ENCODE measurements at regions not wholly inside any gene's neighbourhood (a gene's known extent, or its start where the extent isn't known, plus 50 kb on each side); places are given as distances from the start of the nearest gene placed in this dataset.

DNA sequence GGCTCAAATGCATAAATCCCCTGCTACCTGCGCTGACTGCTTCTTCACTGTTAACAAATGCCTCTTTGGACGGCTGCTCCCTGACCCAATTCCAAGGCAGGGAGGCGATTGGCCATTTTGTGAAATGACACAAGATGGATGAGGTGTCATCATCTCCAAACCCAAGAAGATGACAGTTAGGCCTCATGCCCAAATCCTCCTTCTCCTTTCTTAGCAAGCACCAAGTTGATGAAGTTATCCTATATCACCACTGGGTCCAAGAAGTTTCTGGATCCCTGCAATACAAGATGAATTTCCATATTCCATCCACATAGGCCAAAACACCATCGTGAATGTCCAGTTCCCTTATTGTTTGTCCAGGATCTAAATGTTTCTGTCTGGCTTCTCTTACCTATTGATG, 98.5 kb upstream of the RAB11FIP2 start:
- H3K27ac ChIP-seq = no peak overlapping the region
- TF ChIP-seq, protein P1, sequence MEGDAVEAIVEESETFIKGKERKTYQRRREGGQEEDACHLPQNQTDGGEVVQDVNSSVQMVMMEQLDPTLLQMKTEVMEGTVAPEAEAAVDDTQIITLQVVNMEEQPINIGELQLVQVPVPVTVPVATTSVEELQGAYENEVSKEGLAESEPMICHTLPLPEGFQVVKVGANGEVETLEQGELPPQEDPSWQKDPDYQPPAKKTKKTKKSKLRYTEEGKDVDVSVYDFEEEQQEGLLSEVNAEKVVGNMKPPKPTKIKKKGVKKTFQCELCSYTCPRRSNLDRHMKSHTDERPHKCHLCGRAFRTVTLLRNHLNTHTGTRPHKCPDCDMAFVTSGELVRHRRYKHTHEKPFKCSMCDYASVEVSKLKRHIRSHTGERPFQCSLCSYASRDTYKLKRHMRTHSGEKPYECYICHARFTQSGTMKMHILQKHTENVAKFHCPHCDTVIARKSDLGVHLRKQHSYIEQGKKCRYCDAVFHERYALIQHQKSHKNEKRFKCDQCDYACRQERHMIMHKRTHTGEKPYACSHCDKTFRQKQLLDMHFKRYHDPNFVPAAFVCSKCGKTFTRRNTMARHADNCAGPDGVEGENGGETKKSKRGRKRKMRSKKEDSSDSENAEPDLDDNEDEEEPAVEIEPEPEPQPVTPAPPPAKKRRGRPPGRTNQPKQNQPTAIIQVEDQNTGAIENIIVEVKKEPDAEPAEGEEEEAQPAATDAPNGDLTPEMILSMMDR (IDR thresholded peaks at IDR 0.05) = no peak
- TF ChIP-seq EP300 (IDR thresholded peaks at IDR 0.05) = no peak
- TF ChIP-seq POLR2AphosphoS5 (IDR thresholded peaks at IDR 0.05) = no peak
- no peak for TF ChIP-seq POLR2A (IDR thresholded peaks at IDR 0.05)
- WGBS, 2 donors (ENCODE audit: low coverage in 1 of 2) = 30 to 49% methylated on average over 2 to 4 of the region's 4 CpGs
- H3K36me3 ChIP-seq = no peaks in the 10 kb centered on the region
- peaks cover 0 to 13% (median 0%) of the 10 kb centered on the region in 3 donors for H3K4me1 ChIP-seq
- no peak for ATAC-seq
- H3K4me3 ChIP-seq = no peak overlapping the region
- no peaks in the 10 kb centered on the region for H3K9me3 ChIP-seq
- no peaks in the 10 kb centered on the region for H3K27me3 ChIP-seq

DNA sequence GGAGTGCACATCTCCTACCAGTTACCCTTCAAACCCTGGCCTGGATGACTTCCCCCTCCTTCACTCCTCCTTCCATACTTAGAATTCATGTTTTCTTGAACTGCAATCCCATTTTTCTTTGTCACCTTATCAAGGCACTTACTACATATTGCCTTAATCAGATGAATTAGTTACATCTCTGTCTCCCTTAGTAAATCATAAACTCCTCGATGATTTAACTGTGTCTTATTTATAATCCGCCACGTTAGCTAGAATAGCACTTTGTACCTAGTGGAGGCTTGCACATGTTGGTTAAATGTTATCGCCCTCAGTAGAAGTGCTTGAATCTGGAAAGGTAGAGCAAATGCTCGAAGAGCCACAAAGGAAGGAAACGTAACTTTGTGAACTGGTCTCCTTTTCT, 94.7 kb upstream of the RAB11FIP2 start:
- 82 to 87% methylated on average over 6 of the region's 6 CpGs for WGBS, 2 donors (ENCODE audit: low coverage in 1 of 2)
- no peaks in the 10 kb centered on the region for H3K36me3 ChIP-seq
- no peaks in the 10 kb centered on the region for H3K4me1 ChIP-seq
- no peak overlapping the region for H3K4me3 ChIP-seq
- H3K9me3 ChIP-seq = no peaks in the 10 kb centered on the region
- TF ChIP-seq, protein P1 (IDR thresholded peaks at IDR 0.05) = no peak
- TF ChIP-seq POLR2AphosphoS5 (IDR thresholded peaks at IDR 0.05) = no peak
- no peaks in the 10 kb centered on the region for H3K27me3 ChIP-seq
- no peak overlapping the region for H3K27ac ChIP-seq
- no peak for ATAC-seq

DNA sequence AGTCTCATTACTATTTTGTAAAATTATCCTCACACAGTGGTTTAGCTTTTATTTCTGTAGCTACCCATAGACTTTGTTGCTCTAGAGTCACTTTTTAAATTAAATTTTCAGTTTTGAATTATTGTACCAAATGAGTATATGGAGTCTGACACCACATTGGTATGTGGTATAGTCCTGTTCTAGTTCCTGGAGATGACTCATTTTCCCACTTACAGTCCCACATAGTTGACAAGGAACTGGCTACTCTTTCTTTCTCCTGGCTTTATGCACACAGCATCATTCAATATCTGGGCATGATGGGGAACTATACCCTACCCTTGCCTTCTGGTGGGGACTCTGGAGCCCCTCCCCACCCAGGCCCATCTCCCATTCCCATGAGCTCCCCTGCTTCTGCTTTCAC, 92.6 kb upstream of the RAB11FIP2 start:
- Histone ChIP-seq H3K36me3 (no peaks in the 10 kb centered on the region), H3K27me3 (no peaks in the 10 kb centered on the region)
- TF ChIP-seq POLR2AphosphoS5 (IDR thresholded peaks at IDR 0.05) = no peak
- TF ChIP-seq, protein P1 (IDR thresholded peaks at IDR 0.05) = no peak
- no peak for TF ChIP-seq POLR2A (IDR thresholded peaks at IDR 0.05)
- TF ChIP-seq EP300 (IDR thresholded peaks at IDR 0.05) = no peak

DNA sequence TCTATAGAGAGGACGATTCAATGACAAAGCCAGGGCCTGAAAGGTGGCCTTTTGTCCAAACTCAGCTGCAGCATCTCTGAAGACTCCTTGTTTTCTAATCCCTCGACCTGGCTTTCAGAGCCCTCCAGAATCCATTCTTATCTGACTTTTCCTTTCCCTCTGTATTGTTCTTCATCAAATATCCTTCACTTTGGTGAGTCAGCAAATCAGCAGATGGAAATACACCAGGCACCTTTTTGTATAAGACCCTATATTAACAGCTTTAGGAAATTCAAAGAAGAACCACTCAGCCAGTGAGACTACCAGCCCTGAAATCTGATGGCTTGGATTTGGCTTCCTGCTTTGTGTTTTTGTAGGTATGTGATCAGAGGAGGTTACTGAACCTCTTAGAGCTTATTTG, 81.9 kb upstream of the RAB11FIP2 start:
- ATAC-seq = no peak

More for the DNA sequence above, 92.6 kb upstream of the RAB11FIP2 start:
- Histone ChIP-seq H3K27ac (no peak overlapping the region), H3K4me3 (no peak overlapping the region), H3K4me1 (no peaks in the 10 kb centered on the region), H3K9me3 (no peaks in the 10 kb centered on the region)
- ATAC-seq = no peak

DNA sequence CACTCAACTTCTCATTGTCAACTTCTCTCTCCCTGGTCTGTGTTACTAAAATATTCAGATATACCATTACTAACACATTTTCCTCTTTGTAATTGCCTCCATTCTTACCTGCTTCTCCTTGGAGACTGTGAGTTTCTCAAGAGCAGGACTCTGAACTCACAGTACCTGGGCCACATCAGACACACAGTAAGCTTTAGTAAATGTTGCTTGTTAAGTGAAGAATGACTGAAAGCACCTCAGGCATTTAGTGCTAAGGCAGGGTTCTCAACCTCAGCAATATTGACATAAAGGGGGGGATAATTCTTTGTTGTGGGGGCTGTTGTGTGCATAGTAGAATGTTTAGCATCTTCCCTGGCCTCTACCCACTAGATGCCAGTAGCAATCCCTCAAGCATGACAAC, 72.0 kb upstream of the RAB11FIP2 start:
- no peak overlapping the region for H3K4me3 ChIP-seq
- no peaks in the 10 kb centered on the region for H3K27me3 ChIP-seq
- peaks cover 3 to 35% (median 5%) of the 10 kb centered on the region in 3 donors for H3K4me1 ChIP-seq
- no peaks in the 10 kb centered on the region for H3K9me3 ChIP-seq
- H3K27ac ChIP-seq = no peak overlapping the region
- H3K36me3 ChIP-seq = no peaks in the 10 kb centered on the region
- TF ChIP-seq POLR2A (IDR thresholded peaks at IDR 0.05) (no peak), EP300 (IDR thresholded peaks at IDR 0.05) (no peak), POLR2AphosphoS5 (IDR thresholded peaks at IDR 0.05) (no peak)
- TF ChIP-seq, protein P1 (IDR thresholded peaks at IDR 0.05) = no peak
- ATAC-seq = no peak

More for the DNA sequence above, 81.9 kb upstream of the RAB11FIP2 start:
- Histone ChIP-seq H3K27ac (no peak overlapping the region), H3K36me3 (no peaks in the 10 kb centered on the region), H3K4me3 (no peak overlapping the region), H3K27me3 (no peaks in the 10 kb centered on the region), H3K9me3 (no peaks in the 10 kb centered on the region), H3K4me1 (no peaks in the 10 kb centered on the region)
- no peak for TF ChIP-seq EP300 (IDR thresholded peaks at IDR 0.05)
- TF ChIP-seq, protein P1 (IDR thresholded peaks at IDR 0.05) = no peak
- no peak for TF ChIP-seq POLR2A (IDR thresholded peaks at IDR 0.05)
- no peak for TF ChIP-seq POLR2AphosphoS5 (IDR thresholded peaks at IDR 0.05)
- WGBS, 2 donors (ENCODE audit: low coverage in 1 of 2) = 69 to 78% methylated on average over 2 of the region's 2 CpGs
